Fibroblast of skin of abdomen (primary cell): ENCODE measurements at regions not wholly inside any gene's neighbourhood (a gene's known extent, or its start where the extent isn't known, plus 50 kb on each side); places are given as distances from the start of the nearest gene placed in this dataset.

Experiments
- DNase-seq: peaks from one replicate; pipeline ENCODE4 v3.0.0-alpha.2; 2013

DNA sequence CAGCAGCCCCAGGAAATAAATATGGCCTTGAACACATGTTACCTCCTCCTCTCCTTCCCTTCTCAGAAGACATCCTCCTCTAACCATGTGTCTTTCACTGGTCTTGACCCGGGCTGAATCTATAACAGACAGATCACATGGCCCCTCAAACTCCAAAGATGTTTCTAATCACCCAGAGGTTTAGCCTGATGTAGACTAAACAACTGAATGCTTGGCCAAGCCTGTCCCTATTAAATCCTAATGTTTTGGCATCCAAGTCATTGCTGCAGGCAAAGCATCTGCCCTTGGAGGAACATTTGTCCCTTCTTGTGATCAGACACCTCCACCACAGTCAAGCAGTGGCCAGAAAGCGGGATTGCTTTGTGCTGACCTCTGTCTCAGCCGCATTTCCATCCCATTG, 65.5 kb downstream of the ANKRD60 start:
- peak; percentile 10 for DNase-seq

DNA sequence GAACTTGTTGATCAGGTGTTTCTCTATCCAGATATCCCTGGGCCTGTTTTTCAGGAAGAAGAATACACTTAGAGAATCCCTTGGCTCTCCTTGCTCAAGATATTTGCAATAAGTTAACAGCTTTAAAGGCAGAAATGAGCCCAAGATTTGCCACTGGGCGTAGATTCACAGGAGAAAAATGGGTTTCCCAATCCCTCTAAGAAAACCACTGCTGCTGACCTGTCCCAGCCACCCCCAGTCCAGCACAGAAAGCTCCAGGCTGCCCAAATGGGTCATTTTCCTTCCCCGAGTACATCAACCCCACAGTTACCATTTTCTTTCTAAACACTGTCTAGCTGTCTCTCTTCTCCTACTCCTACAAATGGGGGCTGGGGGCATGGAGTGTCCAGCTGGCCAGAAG, 67.3 kb downstream of the ANKRD60 start:
- DNase-seq, result no peak

DNA sequence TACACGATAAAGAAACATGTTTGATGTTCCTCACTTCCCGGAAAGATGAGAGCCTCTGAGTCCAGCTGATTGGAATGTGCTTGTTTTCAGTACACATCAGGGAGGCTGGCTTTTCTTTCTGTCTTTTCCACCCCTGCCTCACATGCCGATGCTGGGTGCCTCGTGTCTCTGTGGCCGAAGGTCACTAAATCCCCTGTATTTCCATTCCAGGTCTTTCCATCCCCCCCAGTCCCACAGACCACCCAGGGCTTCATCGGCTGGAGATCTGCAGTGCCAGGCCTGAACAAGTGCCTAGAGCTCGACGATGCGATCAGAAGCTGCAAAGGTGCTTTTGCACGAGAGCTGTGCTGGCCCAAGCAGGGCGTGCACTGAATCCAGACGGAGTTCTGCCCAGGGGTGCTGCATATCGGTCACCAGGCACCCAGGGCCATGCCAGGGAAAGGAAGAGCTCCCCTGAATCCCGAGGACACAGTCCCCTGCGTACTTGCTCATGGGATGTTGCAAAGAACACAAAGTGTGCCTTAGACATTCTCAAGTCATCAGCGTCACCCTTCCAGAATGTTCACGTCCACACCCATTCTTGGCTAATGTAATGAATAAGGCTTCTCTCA, 67.9 kb downstream of the ANKRD60 start:
- peak; percentile 68 for DNase-seq

DNA sequence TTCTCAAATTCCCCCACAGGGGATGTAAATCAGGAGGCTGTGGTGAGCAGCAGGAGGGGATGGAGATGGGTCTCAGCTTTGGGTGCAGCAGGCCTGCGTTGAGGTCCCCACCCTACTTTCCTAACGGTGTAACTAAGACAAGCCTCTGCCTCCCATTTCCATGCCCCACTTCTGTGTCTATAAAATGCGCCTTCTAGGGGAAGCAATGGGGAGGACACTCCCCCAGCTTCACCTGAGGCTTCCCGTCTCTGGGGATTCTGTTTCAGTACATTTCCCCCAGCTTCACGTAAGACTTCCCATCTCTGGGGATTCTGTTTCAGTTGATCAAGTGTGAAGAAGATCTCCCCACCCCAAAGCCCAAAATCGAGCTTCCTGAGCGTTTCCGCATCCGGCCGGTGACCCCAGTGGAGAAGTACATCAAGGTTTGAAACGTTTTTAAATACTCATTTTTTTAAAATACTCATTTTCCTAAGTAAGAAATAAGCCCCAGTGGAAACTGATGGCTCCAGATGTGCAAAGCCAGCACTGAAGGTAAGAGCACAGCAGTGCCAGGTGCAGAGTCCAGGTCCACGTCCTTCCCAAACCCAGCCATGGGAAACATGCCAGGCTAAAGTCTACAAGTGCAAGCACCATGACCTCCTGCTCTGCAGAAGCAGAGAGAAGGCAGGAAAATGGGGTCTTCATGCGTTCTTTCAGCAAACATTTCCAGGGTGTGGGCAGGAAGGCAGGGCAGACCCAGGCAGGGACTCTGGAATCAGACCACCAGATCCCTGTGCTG, 73.1 kb downstream of the ANKRD60 start:
- no peak for DNase-seq

DNA sequence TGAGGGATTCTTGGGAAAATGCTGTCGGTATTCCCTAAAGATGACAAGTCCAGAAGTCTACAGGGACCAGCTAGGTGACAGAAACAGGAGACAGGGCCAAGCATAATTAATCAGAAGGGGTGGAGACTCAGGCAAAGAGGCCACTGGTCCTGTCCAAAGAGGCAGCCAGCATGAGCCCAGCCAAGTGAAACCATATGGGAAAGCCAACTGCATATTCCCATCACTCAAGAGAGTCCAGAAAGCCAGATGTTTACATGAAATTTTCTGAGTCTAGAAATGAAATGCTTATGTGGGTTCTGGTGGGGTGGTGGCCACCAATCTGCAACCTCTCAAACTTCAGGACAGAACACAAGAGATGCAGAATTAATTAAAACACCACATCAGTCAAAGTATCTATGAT, 74.3 kb downstream of the ANKRD60 start:
- DNase-seq, result no peak

DNA sequence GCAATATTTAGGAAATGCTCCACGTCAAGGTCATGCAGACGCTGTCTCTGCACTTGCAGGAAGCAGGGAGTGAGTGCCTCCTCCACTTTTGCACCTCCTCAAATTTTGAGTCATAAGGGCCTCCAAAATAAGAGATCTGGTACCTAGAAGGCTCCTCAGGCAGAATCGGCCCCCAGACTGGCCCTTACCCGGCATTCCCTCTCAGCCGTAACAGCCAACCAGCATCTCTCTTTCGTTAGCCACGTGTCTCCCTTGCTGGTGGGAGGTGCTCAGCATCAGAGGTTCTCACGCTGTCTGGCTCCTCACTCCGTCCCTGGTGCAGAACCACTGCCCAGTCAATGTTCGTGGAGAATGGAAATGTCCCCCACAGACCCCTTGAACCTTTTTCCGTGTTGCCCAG, 75.3 kb downstream of the ANKRD60 start:
- no peak for DNase-seq

DNA sequence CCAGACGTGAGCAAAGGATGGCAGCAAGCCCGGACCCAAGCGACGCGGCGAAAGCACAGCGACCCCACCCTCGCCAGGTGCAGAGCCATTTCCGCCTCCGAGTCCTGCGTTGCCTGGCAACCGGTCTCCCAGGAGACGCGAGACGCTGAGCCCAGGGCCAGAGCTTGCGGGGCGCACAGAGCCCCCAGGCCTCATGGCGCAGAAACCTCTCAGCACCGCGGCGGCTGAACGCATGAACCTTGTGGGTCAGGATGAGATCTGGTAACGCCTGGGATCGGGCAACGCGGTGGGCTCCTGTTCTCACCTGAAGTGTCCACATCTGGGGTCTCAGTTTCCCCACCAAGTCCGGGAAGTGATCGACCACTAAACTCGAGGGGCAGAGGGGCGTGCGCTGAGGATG, 77.7 kb downstream of the ANKRD60 start:
- no peak for DNase-seq

DNA sequence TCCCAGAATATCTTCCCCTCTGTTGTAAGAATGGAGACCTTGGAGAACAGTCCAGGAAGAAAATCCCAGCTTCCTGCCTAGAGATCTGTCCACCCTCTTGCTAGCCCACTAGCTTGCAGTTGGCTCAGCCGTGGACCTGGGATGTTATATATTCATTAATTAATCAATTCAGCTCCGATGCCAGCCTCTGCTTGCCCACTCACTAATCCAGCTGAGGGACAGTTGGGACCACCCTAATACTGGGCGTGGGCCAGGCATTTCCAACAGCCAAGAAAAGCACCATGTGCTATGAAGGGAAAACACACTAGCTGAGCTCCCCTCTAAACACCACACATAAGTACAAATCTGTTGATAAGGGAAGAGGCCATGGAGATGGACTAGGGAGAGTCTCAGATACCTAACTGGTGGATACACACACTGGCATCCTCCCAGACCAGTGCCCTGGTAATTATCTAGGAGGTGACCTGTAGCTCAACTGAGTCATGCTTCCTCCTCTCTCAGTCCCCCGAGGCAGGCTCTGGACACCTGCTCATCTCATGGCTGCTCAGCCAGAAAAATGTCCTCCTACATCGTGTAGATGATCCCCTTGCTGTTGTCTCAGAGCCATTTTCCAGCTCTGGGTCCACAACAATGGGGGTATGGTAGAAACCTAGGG, 78.9 kb downstream of the ANKRD60 start:
- no peak for DNase-seq

DNA sequence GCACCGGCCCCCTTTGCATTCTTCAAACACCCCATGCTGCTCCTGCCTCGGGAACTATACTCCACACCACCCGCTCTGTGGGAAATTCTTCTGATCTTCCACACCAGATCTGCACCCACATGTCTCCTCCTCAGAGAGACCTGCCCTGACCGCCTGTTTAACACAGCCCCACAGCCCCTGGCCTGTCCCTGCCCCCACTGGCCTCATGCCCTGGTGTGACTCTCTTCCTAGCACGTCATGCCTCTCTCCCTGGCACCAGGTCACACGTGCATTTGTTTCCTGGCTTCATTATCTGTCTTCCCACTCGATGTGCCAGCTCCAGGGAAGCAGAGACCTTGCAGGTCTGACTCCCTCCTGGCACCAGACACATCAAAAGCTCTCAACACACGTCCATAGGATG, 79.6 kb downstream of the ANKRD60 start:
- no peak for DNase-seq

DNA sequence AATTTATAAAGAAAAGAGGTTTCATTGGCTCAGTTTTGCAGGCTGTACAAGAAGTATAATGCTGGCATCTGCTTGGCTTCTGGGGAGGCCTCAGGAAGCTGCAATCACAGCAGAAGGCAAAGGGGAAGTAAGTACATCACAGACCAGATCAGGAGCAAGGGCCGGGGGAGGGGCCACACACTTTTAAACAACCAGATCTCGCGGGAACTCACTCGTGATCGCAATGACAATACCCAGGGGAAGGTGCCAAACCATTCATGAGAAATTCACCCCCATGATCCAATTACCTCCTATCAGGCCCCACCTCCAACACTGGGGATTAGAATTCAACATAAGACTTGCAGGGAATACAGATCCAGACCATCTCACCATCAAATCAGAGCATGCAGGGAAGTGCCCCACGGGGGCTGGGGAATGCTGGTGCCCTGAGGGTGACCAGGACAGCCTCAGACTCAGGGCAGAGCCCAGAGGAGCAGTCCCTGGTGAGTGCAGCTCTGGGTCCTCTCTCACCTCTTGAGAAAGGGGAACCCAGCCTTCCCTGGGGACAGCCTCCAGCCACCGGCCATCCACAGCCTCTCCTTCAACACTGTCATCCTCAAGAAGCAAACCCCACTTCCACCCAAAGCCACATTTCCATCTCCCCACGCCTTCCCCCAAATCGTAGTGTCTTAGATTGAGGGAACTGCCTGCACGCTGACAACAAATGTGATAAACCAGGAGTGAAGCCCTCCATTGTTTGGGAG, 80.7 kb downstream of the ANKRD60 start:
- DNase-seq, result no peak

DNA sequence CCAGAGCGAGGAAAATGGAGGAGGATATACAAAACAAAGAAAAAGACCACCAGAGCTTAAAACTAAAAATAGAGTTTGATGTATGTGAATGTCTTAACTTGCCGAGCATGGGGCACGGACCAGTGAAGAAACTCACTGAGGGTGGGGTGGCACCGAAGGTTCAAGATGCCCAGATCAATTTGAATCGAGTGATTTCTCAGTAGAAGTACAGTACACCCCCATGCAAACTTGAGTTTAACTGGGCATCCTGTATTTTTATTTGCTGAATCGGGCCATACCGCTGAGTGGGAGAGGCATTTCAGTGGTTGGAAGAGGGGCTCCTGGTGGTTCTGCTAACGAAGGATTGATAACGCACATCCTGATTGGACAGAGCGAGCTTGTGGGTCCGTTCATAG, 81.7 kb downstream of the ANKRD60 start:
- no peak for DNase-seq

DNA sequence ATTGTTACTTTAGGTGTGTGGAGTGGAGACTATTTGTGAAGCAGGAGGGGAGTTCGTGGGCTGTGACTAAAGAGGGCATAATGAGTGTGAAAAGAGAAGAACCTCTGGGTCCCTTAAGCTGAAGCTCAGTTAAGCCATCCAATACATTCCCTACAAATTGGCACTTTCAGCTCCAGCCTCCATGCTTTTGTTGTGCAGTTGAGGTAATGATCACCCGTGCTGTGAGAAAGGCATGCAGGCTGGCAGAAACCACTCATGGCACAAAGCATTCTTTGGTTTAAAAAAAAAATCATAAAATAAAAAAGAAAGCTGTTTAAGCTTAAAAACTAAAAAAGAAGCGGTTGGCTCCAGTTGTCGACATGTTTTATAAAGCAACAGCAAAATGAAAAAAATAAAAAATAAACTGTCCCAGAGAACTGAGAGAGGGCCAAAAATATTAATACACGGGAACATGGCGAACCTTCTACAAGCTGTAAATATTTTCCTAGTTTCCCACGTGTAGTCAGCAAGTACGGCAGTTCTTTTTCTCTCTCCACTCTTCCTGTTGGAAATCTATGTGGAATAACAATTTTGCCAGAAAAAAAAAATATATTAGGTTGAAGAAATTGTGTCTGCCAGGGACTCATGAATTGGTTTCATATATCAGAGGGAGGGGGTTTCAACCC, 82.2 kb downstream of the ANKRD60 start:
- DNase-seq, result no peak

DNA sequence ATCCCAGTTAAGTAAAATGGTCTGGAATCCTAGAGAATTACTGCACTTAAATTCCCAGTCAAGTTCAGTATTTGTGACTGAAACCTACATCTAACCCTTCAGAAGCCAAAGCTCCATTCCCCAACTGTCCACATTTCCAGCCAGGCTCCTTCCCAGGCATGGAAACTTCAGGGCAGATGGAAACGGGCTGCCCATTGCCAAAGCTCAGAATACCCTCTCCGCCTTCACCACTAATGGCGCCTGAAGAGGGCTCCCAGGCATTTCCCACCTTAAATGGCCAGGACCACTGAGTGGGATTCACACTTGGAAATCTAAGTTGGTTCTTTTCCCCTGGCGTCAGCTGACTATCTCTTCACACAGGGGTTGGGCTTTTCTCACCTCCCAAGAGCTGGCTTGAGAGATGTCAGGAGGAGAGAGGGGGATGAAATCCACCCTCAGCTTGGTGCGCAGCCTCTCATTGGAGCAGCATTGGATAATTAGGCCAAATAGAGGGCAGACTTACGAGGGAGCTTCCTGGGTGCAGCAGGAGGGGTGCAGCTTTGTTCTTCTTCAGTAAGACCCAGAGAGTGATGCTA, 82.9 kb downstream of the ANKRD60 start:
- no peak for DNase-seq

DNA sequence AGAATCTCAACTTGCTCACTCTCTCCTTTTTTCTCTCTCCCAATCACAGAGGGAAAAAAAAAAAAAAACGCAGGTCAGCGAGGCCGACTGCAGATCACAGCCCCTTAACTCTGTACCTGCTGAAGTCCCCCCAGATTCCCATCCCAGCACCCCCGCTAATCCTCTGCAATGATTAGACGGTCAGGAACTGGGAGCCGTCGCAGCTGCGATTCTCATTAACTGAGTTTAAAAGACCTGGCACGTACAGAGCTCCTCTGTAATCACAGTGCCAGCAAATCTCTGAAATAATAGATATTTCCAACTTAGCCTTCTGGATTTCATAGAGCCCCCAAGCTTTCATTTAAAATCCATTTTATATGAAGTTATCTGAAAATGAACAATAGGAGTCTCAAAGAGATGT, 84.4 kb downstream of the ANKRD60 start:
- no peak for DNase-seq

DNA sequence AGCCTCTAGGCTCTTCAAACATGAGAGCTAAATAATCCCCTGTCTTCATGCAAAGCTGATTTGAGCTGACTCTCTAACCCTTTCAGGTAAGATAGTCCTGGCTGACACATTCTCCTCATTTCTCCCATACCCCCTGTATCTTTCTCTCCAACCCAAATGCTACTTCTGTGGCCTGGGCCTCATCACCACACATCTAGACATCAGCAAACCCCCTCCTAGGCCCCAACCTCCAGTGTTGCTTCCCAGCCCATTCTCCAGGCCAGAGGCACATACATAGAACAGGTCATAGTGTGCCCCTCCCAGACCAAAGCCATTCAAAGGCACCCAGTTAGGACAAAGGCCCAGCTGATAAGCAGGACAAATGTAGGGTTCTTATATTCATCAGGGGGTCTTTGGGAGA, 84.9 kb downstream of the ANKRD60 start:
- no peak for DNase-seq

DNA sequence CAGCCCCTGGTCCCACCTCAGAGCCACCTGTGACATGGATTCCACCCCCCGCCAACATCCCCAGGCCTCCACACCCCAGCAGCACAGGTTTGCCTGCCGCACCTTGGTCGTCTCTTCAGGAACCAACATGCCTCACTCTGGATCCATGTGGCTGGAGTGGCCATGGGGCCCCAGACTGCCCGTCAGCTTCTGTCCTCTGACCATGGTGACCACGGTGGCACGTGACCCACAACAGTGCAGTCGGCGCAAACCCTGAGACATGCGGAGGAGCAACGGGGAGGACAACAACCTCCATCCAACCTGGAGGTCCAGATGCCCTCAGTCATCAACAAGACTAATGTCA, 85.6 kb downstream of the ANKRD60 start:
- DNase-seq, result no peak

DNA sequence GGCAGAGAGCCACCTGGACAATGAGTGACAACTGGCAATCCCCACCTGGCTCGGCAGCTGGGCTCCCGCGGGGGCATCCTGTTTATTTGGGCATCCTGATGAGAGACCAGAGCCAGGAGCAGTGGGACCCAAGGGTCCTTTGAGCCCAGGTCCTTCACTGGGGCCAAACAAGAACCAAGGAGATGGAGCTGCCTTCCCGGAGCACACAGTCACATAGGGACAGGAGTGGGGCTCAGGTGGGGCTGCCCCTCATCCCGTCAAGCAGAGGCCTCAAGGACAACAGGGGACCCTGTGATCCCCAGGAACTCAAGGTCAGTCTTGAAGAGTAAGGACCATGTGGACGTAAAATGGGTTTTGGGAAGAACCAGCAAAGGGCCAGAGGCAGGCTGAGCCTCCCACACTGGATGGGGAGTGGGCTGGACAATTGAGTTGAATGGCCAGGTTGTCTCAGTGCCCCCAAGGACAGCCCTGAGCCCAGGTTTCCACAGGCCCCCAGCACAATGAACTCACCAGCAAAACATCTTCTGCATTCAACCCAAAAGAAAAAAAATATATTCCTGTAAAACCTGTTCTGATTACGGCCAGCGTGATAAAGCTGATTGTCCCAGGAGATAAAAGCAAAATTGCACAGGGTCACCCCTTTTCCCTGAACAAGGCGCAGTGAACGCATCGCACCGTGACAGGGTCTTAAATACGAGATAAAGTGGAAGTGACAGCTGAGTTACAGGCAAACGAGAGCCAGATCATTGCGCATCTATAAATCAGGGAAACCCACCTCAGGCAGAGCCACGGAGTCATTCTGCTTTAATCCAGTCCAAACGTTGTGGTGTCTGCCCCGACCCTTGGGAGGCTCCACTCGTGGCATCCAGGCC, 86.2 kb downstream of the ANKRD60 start:
- DNase-seq, result no peak

DNA sequence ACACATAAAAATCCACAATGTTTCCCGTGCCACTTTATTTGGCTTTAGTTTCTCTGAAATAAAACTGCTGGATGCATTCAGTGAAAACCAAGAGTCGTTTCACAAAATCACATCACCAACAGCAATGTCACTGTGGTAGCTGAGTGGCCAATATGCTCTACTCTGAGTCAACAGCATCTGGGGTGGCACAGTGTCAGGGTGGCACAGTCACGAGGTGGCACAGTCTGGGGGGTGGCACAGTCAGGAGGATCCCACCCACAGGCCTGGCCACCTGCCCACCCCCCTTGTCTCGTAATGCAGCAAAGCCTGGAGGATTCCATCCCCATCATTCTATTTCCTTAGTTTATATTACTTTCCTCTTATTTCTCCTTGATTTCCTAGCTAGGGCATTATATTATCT, 87.0 kb downstream of the ANKRD60 start:
- no peak for DNase-seq

DNA sequence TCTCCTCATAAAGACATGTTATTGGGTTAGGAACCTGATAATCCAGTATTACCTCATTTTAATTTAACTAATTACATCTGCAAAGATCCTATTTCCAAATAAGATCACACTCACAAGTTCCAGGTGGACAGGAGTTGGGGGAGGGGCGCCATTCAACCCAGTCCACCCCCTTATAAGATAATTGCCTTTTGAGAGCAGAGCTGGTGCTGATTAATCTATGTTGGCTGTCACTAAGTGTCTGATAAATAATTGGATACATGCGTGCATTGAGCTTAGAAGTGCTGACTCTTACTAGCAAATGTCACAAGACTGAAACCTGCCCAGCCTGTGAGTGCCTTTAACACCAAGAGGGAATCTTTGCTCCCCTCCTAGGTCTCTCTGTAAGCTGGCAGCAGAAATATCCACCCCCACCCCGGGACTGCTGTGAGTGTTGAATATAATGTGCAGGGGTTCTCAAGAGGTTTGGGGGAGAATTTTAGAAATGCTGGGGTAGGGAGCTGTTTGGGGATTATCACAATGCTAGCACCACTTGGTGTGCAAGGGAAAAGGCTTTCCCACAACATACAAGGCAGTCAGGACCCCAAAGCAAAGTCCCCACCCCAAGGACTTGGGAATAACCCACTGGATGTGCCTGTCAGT, 87.5 kb downstream of the ANKRD60 start:
- no peak for DNase-seq

DNA sequence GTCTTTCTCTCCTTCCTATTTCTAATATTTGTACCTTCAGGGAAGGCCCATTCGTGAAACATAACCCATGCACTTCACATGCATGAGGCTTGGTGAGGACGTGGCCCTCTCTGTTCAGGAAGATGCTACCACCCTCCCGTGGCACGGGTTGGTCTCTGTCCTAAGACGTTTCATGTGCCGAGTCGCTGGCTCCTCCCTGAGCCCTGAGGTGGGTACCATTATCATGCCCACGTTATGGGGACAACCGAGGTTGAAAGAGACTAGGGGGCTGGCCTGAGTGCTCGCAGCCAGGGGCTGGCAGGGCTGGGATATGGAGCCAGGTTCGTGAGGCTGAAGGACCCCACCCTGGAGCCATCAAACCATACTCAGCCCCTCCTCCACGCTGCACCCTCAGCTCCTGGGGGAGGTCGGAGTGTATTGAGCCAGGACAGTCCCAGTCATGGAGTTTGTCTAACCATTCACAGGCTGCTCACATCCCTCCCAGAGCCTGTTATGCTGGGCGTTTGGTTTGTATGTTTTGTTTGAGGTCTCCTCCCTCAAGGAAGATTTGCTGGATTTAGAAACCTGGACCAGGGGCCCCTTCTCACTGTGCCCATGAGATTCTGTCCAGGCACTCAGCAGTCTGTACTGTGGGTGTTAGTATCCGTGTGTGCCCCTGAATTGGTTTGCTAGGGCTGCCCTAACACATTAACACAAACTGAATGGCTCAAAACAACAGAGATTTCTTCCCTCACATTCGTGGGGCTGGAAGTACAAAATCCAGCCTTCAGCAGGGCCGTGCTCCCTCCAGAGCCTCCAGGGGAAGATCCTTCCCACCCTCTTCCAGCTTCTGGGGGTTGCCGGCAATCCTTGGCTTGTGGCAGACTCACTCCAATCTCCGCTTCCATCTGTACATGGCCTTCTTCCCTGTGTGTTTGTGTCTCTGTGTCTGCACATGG, 88.3 kb downstream of the ANKRD60 start:
- no peak for DNase-seq
